Right renal pelvis (tissue), 4 donors: ENCODE measurements at regions not wholly inside any gene's neighbourhood (a gene's known extent, or its start where the extent isn't known, plus 50 kb on each side); places are given as distances from the start of the nearest gene placed in this dataset.

Experiments used
- DNase-seq, 4 donors: peaks; one replicate each; pipeline ENCODE4 v3.0.0-alpha.2; 2013; ENCODE audit warnings: low read depth in 4 of 4, low spot score in 3 of 4, missing footprints in 1 of 4

DNA sequence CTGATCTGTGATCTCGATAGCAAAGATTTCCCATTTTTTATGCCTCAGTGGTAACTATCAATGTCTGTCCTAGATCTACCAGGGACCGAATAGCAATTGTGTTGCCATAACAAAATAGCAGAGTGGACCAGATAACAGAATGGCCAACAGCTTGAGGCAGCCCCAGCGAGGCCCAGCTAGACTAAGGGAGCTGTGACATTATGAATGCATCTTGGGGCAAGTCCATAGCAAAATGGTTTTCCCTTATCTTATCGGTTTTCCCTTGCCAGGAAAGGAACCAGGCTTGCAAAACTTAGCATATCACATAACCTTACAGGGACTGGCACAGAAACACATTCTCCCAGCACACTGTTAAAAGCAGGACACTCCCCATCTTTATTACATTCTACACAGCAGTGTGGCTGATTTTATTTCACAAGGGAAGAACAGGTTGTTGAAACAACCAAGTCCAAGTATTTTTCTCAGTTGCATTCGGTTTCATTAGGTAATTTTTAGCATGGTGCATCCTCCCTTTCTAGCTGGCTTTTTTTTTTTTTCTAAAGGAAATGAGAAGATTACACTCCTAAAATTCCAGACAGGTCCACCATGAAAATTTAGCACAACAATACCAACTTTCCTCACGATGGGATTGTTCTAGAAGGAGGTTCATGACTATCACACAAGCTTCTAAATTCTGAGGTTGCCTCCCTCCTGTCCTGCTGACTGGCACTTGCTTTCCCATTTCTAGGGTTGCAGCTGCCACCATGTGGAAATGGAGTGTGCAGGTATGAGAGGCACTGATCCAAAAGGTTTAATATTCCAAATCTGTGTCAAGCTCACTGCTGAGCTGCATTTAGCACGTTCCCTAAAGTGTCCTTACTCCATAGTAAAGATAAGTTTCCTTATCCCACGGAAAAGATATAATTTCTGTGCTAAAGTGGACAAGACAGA, 97.0 kb upstream of the SLC35G4 start:
- DNase-seq: no peak

DNA sequence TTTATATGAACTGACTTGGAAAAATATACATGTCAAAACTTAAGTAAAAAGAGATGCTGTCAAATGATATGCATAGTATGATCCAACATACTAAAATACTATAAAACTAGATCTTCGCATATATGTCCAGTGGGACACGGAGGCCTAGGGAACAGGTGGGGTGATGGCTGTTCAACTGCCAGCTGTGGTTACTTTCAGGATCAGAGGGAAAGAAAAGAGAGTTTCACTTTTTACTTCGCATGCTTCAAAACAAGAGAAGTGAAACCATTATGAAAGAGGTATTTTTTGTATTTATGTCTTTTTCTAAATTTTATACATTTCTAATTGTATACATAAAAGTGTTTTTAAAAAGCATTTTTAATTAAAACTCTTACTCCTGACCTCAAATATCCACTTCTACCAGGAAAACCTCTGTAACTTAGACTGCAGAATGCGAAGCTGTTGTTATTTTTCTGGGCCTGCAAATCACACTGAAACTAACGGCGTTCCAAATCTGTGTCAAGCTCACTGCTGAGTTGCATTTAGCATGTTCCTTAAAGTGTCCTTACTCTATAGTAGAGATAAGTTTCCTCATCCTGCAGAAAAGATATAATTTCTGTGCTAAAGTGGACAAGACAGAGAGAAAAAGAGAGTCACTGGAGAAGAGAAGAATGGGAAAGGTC, 97.8 kb upstream of the SLC35G4 start:
- DNase-seq: no peak

DNA sequence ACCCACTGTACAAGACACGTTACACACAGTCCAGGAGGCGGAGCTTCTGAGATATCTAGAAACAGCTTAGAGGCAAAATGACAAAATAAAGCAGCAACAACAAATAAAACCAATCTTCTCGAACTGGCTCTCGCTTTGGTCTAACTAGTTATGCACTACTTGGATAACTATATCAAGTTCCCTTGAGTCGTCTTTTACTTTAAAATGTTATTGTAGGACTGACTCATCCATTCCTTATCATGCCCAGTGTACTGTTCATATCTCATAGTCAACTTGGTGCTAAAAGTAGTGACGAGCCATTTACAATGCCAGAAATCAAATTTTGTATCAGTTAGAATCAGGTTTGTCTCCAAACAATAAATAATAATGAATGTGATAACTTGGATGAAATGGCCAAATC, 102.5 kb upstream of the SLC35G4 start:
- DNase-seq: no peak

DNA sequence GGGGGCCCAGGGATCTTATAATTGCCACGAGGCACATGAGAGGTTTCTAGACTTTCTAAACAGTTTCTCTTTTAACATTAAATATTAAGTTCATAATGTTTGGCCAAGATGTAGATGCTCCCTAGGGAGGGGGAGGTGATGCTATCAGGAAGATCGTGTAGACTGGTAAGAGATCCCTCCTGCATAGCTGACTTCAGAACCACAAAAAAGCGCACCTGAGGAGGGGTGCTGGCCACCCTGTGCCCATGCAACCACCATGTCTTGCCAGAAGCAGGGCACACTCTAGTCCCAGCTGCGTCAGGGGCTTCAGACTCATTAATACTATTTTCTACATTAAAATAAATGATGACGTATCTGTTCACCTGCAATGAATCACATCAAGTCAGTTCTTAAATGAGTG, 103.4 kb upstream of the SLC35G4 start:
- DNase-seq: no peak

GRCh38 chr18:11504962-11505361, 104.4 kb upstream of the SLC35G4 start:
- no peak for DNase-seq

- no peak for DNase-seq
Observed at GRCh38 chr18:11502368-11502767, 107.0 kb upstream of the SLC35G4 start.

DNA sequence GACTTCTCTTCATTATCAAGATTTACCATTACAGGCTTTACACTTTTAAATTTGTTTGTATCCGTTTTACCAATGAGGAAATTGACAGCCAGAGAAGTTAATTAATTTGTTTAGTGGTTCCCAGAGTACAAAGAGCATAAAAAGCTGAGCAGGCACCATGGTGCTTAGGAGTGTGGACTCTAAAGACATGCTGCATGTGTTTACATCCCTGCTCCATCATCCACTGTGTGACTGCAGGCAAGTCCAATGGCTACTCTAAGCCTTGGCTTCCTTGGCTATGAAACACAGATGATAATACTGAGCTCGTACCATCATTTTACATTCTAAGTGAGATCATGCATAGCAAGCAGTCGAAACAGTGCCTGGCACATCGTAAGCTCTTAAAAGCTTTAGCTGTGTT, 108.0 kb upstream of the SLC35G4 start:
- no peak for DNase-seq

GRCh38 chr18:11500153-11501122, 109.0 kb upstream of the SLC35G4 start:
- DNase-seq: no peak

GRCh38 chr18:11498821-11499220, 110.6 kb upstream of the SLC35G4 start:
- no peak for DNase-seq

DNA sequence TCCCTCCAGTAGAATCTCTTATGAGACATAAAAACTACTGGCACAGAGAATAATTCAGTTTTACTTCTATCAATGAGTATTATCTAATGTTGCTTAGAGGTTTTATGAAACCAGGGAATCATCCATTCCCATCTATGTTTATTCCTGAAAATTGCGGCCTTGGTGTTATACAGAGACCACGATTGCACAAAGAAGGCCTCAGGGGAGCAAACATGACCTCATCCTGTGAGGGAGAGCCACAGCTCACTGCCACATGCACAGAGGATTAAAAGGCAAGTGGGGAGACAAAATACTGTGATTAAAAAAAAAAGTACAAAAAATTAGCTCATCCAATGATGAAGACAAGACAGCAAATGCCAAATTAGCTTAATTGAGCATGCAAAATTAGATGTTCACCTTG, 111.8 kb upstream of the SLC35G4 start:
- DNase-seq: no peak

DNA sequence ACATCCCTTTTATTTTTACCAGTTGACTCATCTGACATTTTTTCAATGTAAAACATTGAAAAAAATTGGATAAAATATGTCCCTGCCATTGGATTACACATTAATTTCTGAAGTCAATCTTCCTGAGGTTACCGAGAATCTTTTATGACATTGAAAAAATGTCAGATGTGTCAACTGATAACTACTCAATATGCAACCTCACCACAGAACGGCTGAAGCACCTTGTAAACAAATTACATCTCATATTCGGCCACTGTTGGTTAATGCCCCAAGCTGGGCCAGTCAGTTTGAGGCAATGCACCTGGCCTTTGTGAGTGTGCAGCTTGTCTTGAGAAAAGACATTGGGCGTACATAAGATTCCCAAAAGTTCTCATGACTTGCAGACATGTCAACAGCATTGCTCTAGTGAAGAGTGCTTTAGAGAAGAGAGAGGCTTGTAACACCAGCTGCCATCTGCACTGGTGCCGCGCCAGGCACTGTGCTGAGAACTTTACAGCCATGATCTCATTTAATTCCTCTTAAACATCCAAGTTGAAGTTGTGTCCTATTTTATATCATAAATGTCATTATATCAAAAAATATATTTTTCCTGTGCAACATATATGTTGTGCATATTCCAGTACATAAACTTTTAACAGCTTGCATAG, 112.7 kb upstream of the SLC35G4 start:
- DNase-seq: no peak

DNA sequence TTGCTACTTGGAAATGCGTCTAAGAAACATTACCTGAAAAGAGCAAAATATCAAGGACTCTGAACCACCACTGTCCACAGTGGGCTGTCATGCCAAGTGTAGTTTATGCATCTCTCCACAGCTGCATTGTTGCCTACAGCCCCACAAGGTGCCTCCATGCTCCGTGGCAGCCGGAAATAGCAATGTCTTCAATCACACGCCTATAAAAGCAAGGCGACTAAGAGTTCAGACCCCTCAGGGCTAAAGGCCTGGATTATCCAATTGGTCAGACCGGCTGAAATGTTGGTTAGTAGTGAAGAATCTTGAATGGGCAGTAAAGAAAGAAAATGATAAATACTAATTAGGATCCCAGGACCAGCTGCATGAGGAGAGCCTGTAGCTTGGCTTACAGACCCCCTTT, 114.0 kb upstream of the SLC35G4 start:
- no peak for DNase-seq

- DNase-seq: no peak
Observed at GRCh38 chr18:11494107-11494506, 115.3 kb upstream of the SLC35G4 start.

DNA sequence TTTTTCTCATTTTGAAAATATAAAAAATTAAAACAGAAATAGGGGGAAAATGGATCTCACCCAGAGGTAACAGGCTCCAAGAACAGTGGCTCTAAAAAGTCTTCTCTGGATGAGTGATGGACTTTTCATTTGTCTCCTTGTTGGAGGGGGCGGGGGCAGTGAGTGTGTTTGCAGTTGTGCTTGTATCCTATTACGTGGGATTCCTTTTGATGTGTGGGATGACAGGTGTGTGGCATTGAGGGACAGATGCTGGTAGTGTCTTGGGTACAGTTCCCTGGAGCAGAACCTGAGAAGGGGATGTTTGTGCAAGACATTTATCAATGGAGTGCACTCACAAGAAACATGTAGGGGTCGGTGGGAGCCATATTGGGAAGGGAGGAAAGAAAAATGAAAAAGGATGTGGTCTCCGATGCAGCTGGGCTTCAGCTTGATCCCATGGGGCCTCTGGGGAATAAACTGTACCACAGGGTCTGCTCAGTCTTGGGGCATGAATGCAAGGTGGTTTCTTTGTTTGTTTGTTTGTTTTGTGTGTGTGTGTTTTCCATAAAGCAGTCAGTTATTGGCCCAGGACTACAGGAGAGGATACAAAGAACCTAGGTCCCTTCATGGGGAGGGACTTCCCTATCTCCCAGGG, 120.0 kb upstream of the SLC35G4 start:
- no peak for DNase-seq

DNA sequence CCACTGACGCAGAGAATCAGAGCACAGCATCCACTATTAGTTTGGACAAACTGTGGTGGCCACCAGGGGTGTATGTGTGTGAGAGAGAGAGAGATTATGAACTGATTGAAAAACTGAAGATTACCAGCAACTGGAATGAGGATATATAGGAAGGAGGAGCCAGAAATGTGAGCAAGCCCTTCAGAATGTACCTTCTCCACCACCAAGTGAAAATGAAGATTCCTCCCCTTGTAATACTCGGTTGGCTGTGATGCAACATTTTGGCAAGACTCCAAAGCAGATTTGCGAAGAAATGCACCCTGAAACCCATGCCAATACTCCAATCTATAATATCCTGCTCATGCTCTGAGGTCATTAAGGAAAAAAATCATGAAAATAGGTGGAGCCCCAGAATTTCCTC, 121.2 kb upstream of the SLC35G4 start:
- no peak for DNase-seq

GRCh38 chr18:11487390-11487789, 122.0 kb upstream of the SLC35G4 start:
- DNase-seq: no peak

- no peak for DNase-seq
Observed at GRCh38 chr18:11482271-11482670, 127.1 kb upstream of the SLC35G4 start.

DNA sequence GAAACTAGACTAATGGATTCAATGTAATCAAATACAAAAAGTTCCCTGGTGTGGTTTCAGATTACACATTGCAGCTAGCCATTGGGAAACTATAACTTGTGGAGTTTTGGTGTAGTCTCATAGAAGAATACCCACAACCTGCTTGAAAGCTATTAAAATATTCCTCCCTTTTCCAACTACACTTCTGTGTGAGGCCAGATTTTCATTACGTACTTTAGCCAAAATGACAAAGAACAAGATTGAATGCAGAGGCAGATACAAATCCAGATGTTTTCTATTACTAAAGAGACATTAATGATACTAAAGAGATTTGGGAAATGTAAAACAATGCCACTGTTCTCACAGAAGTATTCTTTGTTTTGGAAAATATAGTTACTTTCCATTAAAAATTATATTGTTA, 128.7 kb upstream of the SLC35G4 start:
- no peak for DNase-seq

DNA sequence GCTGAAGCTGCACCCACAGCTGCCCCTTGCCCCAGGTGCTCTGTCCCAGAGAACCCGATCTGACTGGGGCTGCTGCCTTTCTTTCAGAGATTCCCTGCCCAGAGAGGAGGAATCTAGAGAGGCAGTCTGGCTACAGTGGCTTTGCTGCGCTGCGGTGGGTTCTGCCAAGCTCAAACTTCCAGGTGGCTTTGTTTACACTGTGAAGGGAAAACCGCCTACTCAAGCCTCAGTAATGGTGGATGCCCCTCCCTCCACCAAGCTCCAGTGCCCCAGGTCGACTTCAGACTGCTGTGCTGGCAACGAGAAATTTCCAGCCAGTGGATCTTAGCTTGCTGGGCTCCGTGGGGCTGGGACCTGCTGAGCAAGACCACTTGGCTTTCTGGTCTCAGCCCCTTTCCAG, 130.4 kb upstream of the SLC35G4 start:
- DNase-seq: peak in 1 of 4 donors; percentile 1

GRCh38 chr18:11470941-11471340, 138.5 kb upstream of the SLC35G4 start:
- DNase-seq: no peak
